ENCODE measurements at regions not wholly inside any gene's neighbourhood (a gene's known extent, or its start where the extent isn't known, plus 50 kb on each side); places are given as distances from the start of the nearest gene placed in this dataset.

DNA sequence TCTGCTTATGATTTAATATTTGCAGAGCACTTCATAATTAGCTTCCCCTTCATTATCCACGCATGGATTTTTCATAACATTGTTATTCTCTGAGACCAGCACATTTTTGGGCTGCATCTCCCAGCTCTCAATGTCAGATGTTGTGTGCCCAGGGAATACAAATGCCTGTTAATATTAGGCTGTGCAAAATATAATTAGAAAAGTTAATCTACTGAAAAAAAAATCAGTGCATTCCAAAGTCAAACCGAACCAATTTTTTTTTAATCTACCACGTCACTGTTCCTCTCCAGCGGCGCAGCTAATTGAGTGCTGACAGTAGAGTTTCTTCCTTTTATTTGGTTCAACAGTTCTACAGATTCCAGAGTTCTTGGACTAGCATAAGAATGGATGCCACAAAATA, 191.0 kb upstream of the RGS6 start:
- no peak for DNase-seq
- no peak overlapping the region for H3K4me3 ChIP-seq
- H3K27ac ChIP-seq = no peak overlapping the region
- intact Hi-C loops (cut with DNase I) = no loop called here
- H3K27me3 ChIP-seq = no peaks in the 10 kb centered on the region
- no peaks in the 10 kb centered on the region for H3K9me3 ChIP-seq
- TF ChIP-seq POLR2A (IDR thresholded peaks at IDR 0.05) = no peak
- no peak for TF ChIP-seq POLR2AphosphoS5 (IDR thresholded peaks at IDR 0.05)
- no peaks in the 10 kb centered on the region for H3K4me1 ChIP-seq
- WGBS, 2 donors = 95 to 97% methylated on average over 5 of the region's 5 CpGs
- peaks cover 0 to 26% (median 14%) of the 10 kb centered on the region in 4 donors for H3K36me3 ChIP-seq

DNA sequence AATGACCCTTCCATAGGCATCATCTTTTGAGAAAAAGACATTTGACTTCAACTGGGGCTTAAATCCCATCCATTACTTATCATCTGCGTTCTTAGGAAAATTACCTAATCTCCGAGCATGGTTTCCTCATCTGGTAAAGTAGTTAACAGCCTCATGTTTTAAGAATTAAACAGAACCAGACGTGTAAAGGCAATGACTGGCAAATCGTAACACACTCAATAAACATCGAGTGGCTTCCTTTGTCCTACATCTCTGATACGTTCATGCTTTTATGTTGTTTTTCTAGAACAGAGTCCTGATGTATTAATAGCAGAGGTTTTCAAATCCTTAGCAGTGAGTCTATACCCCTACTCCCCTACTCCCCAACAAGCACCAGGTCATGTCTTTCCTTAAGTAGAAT, 189.7 kb upstream of the RGS6 start:
- Histone ChIP-seq H3K36me3 (peaks cover 0 to 14% (median 4%) of the 10 kb centered on the region in 4 donors), H3K4me1 (no peaks in the 10 kb centered on the region), H3K4me3 (no peak overlapping the region), H3K27ac (no peak overlapping the region), H3K27me3 (no peaks in the 10 kb centered on the region), H3K9me3 (peaks cover 0 to 3% (median 0%) of the 10 kb centered on the region in 4 donors)
- no peak for DNase-seq
- no peak for TF ChIP-seq POLR2A (IDR thresholded peaks at IDR 0.05)
- no peak for TF ChIP-seq EP300 (IDR thresholded peaks at IDR 0.05)
- no peak for TF ChIP-seq POLR2AphosphoS5 (IDR thresholded peaks at IDR 0.05)
- TF ChIP-seq, protein P1, sequence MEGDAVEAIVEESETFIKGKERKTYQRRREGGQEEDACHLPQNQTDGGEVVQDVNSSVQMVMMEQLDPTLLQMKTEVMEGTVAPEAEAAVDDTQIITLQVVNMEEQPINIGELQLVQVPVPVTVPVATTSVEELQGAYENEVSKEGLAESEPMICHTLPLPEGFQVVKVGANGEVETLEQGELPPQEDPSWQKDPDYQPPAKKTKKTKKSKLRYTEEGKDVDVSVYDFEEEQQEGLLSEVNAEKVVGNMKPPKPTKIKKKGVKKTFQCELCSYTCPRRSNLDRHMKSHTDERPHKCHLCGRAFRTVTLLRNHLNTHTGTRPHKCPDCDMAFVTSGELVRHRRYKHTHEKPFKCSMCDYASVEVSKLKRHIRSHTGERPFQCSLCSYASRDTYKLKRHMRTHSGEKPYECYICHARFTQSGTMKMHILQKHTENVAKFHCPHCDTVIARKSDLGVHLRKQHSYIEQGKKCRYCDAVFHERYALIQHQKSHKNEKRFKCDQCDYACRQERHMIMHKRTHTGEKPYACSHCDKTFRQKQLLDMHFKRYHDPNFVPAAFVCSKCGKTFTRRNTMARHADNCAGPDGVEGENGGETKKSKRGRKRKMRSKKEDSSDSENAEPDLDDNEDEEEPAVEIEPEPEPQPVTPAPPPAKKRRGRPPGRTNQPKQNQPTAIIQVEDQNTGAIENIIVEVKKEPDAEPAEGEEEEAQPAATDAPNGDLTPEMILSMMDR (IDR thresholded peaks at IDR 0.05) = no peak
- 88 to 90% methylated on average over 6 of the region's 6 CpGs for WGBS, 2 donors
- intact Hi-C loops (cut with DNase I) = no loop called here

DNA sequence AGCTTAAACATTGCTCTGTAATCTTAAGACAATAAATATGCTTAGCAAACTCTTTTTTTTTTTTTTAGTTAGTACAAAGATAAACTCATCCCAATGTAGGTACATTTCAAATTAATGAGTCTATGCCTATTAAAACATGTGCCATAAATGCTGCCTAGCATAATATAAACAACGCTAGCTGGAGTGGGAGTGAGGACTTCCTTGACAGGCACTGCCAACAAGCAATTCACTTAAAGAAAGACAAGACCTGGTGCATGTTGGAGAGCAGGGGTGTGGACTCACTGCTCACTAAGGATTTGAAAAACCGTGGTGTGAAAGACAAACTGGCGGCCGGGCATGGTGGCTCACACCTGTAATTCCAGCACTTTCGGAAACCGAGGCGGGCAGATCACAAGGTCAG, 187.2 kb upstream of the RGS6 start:
- WGBS, 2 donors = 88 to 93% methylated on average over 7 of the region's 7 CpGs
- Histone ChIP-seq H3K27me3 (no peaks in the 10 kb centered on the region), H3K9me3 (peaks cover 7 to 11% (median 10%) of the 10 kb centered on the region in 4 donors), H3K4me1 (no peaks in the 10 kb centered on the region), H3K27ac (no peak overlapping the region), H3K36me3 (no peaks in the 10 kb centered on the region), H3K4me3 (no peak overlapping the region)
- intact Hi-C loops (cut with DNase I) = no loop called here
- no peak for DNase-seq
- TF ChIP-seq POLR2A (IDR thresholded peaks at IDR 0.05) (no peak), EP300 (IDR thresholded peaks at IDR 0.05) (no peak), POLR2AphosphoS5 (IDR thresholded peaks at IDR 0.05) (no peak)
- TF ChIP-seq, protein P1 (IDR thresholded peaks at IDR 0.05) = no peak

DNA sequence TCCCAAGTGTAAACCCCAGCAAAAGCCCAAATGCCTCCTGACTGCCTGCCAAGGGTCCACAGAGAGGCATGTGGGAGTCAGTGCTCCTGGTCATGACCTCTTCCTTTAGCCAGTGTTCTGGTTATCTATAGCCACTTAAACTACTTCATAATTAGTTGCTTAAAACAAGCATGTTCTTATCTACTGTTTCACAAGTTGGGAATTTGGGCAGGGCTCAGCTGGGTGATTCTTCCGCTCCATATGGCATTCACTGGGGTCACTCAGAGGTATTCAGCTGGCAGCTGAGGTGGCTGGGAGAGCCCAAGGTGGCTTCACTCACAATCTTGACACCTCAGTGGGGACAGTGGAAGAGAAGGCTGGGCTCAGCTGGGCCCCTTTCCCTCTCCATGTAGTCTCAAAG, 184.0 kb upstream of the RGS6 start:
- no peak for DNase-seq
- H3K4me1 ChIP-seq = peaks cover 0 to 6% (median 6%) of the 10 kb centered on the region in 4 donors
- intact Hi-C loops (cut with DNase I) = no loop called here

DNA sequence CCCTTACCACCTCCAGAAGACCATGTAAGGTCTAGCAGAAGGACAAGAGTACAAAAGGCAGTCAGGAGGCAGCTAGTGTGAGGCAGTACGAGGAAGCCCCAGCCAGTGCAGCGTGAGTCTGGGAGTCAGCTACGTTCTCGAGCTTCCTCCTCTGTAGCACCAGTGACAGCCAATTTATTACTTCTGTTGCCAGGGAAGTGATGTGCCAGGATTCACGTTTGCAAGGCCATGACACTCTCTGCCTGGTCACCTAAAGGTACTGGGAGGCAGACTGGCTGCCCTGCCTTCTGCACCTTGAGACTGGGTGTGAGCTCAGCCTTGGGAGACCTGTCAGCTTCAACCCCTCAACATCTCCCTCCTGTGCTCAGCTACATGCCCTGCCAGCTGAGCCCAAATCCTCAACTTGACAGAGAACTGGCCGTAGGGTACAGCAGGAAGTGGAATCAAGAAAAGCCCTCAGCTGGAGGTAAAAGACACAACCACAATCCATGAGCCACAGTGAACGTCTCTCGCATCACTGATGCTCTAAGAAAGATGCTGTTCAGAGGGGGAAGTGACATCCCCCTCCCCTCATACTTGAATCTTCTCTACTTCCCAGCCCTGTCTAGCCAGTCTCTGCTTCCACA, 182.5 kb upstream of the RGS6 start:
- Histone ChIP-seq H3K4me3 (no peak overlapping the region), H3K36me3 (no peaks in the 10 kb centered on the region), H3K27me3 (no peaks in the 10 kb centered on the region), H3K27ac (no peak overlapping the region), H3K4me1 (peaks cover 0 to 10% (median 8%) of the 10 kb centered on the region in 4 donors), H3K9me3 (peaks cover 7 to 11% (median 10%) of the 10 kb centered on the region in 4 donors)
- DNase-seq = no peak
- TF ChIP-seq EP300 (IDR thresholded peaks at IDR 0.05) (no peak), POLR2A (IDR thresholded peaks at IDR 0.05) (no peak), POLR2AphosphoS5 (IDR thresholded peaks at IDR 0.05) (no peak)
- TF ChIP-seq, protein P1 (IDR thresholded peaks at IDR 0.05) = no peak
- 57 to 77% methylated on average over 8 of the region's 8 CpGs for WGBS, 2 donors
- intact Hi-C loops (cut with DNase I) = no loop called here

More for the DNA sequence above, 184.0 kb upstream of the RGS6 start:
- H3K27ac ChIP-seq = no peak overlapping the region
- no peaks in the 10 kb centered on the region for H3K27me3 ChIP-seq
- H3K36me3 ChIP-seq = no peaks in the 10 kb centered on the region
- 97 to 100% methylated on average over 1 of the region's 1 CpG for WGBS, 2 donors
- peaks cover 7 to 11% (median 10%) of the 10 kb centered on the region in 4 donors for H3K9me3 ChIP-seq
- TF ChIP-seq, protein P1 (IDR thresholded peaks at IDR 0.05) = no peak
- H3K4me3 ChIP-seq = no peak overlapping the region

Measured in sigmoid colon (tissue), 6 donors.